SK-N-SH (cell line): ENCODE measurements at regions not wholly inside any gene's neighbourhood (a gene's known extent, or its start where the extent isn't known, plus 50 kb on each side); places are given as distances from the start of the nearest gene placed in this dataset.

Source experiments
- CTCF ChIA-PET: fragments of 300-600, 350-600 bp; formaldehyde crosslinking; extraction: SDS; loops from one replicate; lab custom pipeline; 2021; lab: Yijun Ruan, JAX
- POLR2A ChIA-PET: fragments of 350-600 bp; sonication (Branson Sonifier 250); formaldehyde crosslinking; extraction: SDS; loops from one replicate; lab custom pipeline; 2020; ENCODE audit warnings: antibody characterized with exemption, inconsistent platforms; lab: Yijun Ruan, JAX
- DNase-seq: peaks from one replicate; pipeline ENCODE4 v3.0.0; 2012
- H2AFZ ChIP-seq: fragments of 200-600 bp; sonication (generic); 2 replicates; pipeline ENCODE4 v1.8.1; 2016; ENCODE audit warnings: antibody characterized with exemption, mild to moderate bottlenecking, low read depth
- H3F3A ChIP-seq: fragments of 200-600 bp; sonication (generic); replicated peaks from 2 replicates; pipeline ENCODE3; 2016; ENCODE audit warnings: antibody characterized with exemption, mild to moderate bottlenecking; ENCODE audit not compliant: insufficient read depth
- H3K27ac ChIP-seq, 2 experiments: fragments of 200-500 bp in 1 of 2; fragments of 200-600 bp in 1 of 2; sonication (Bioruptor generic) in 1 of 2; sonication (generic), shearing (Covaris generic) in 1 of 2; 2 replicates each; pipeline versions ENCODE4 v1.5.1 to v1.6.1; 2014 to 2016; ENCODE audit warnings: low read depth in 2 of 2, inconsistent platforms in 1 of 2, low read length in 1 of 2, mild to moderate bottlenecking in 1 of 2, mixed read lengths in 1 of 2
- H3K27me3 ChIP-seq: fragments of 200-600 bp; sonication (generic), shearing (Covaris generic); 2 replicates; pipeline ENCODE4 v1.6.1; 2016; ENCODE audit warnings: mixed run types; ENCODE audit not compliant: insufficient read depth
- H3K36me3 ChIP-seq, 2 experiments: fragments of 200-500 bp in 1 of 2; fragments of 200-600 bp in 1 of 2; sonication (Bioruptor generic) in 1 of 2; sonication (generic) in 1 of 2; replicated peaks in 1 of 2; 2 replicates each; pipeline versions ENCODE3 to v1.5.1; 2014 to 2016; ENCODE audit warnings: low read length in 1 of 2, mild to moderate bottlenecking in 1 of 2; ENCODE audit not compliant: insufficient read depth in 2 of 2, control insufficient read depth in 1 of 2
- H3K4me1 ChIP-seq, 2 experiments: fragments of 200-500 bp in 1 of 2; fragments of 200-600 bp in 1 of 2; sonication (Bioruptor generic) in 1 of 2; sonication (generic), shearing (Covaris generic) in 1 of 2; 2 replicates each; pipeline versions ENCODE4 v1.5.1 to v1.6.1; 2014 to 2016; ENCODE audit warnings: low read depth in 1 of 2, low read length in 1 of 2, mixed run types in 1 of 2; ENCODE audit not compliant: insufficient read depth in 2 of 2, control insufficient read depth in 1 of 2
- H3K4me2 ChIP-seq: fragments of 200-600 bp; sonication (generic), shearing (Covaris generic); 2 replicates; pipeline ENCODE4 v1.6.1; 2017; ENCODE audit warnings: mixed run types
- H3K4me3 ChIP-seq, 2 experiments: fragments of 200-500 bp in 1 of 2; fragments of 200-600 bp in 1 of 2; sonication (Bioruptor generic) in 1 of 2; sonication (generic), shearing (Covaris generic) in 1 of 2; 2 replicates each; pipeline versions ENCODE4 v1.5.1 to v1.8.1; 2014 to 2016; ENCODE audit warnings: low read depth in 2 of 2, inconsistent platforms in 1 of 2, low read length in 1 of 2, mild to moderate bottlenecking in 1 of 2, mixed read lengths in 1 of 2, moderate library complexity in 1 of 2
- H3K79me2 ChIP-seq: fragments of 200-600 bp; sonication (generic); 2 replicates; pipeline ENCODE4 v1.8.1; 2017; ENCODE audit warnings: mild to moderate bottlenecking; ENCODE audit not compliant: insufficient read depth
- H3K9ac ChIP-seq: fragments of 200-600 bp; sonication (generic); 2 replicates; pipeline ENCODE4 v1.6.1; 2017; ENCODE audit warnings: mixed run types
- H3K9me2 ChIP-seq: fragments of 200-600 bp; sonication (generic); 2 replicates; pipeline ENCODE4 v1.6.1; 2017; ENCODE audit warnings: mixed run types
- H3K9me3 ChIP-seq: fragments of 200-600 bp; sonication (generic); 2 replicates; pipeline ENCODE4 v1.6.1; 2017; ENCODE audit warnings: mixed run types, mild to moderate bottlenecking, moderate library complexity
- H4K20me1 ChIP-seq: fragments of 200-600 bp; sonication (generic); 2 replicates; pipeline ENCODE4 v1.6.1; 2017; ENCODE audit warnings: mild to moderate bottlenecking, mixed run types; ENCODE audit not compliant: insufficient read depth
- CHD2 ChIP-seq: fragments of 150-350 bp; IDR thresholded peaks from 2 replicates; pipeline ENCODE4 v1.6.1; 2018; ENCODE audit warnings: low read length; ENCODE audit not compliant: partially characterized antibody
- ELF1 ChIP-seq: IDR thresholded peaks from 2 replicates; pipeline ENCODE4 v1.4.0; 2012
- EP300 ChIP-seq, 2 experiments: IDR thresholded peaks; 2 replicates each; pipeline versions ENCODE4 v1.4.0 to v1.6.1; 2012; ENCODE audit warnings: borderline replicate concordance in 1 of 2, low read depth in 1 of 2, low read length in 1 of 2
- EZH2phosphoT487 ChIP-seq: fragments of 200-600 bp; sonication (generic); IDR thresholded peaks from 2 replicates; pipeline ENCODE4 v1.6.1; 2017; ENCODE audit warnings: low read depth, mixed run types, mild to moderate bottlenecking, antibody characterized with exemption, moderate library complexity, borderline replicate concordance
- GABPA ChIP-seq: IDR thresholded peaks from 2 replicates; pipeline ENCODE4 v1.4.0; 2012; ENCODE audit warnings: low read depth, mild to moderate bottlenecking
- RAD21 ChIP-seq: IDR thresholded peaks from 2 replicates; pipeline ENCODE4 v1.6.1; 2012; ENCODE audit warnings: mild to moderate bottlenecking, low read length
- RCOR1 ChIP-seq: fragments of 150-350 bp; IDR thresholded peaks from 2 replicates; pipeline ENCODE4 v1.6.1; 2017; ENCODE audit warnings: antibody characterized with exemption, low read length
- SMC3 ChIP-seq: IDR thresholded peaks from 2 replicates; pipeline ENCODE4 v1.6.1; 2012; ENCODE audit warnings: low read depth, low read length, improper control_type of control experiment
- TCF12 ChIP-seq: IDR thresholded peaks from 2 replicates; pipeline ENCODE4 v1.4.0; 2012
- YY1 ChIP-seq: IDR thresholded peaks from 2 replicates; pipeline ENCODE4 v1.4.0; 2012; ENCODE audit warnings: low read depth, mild to moderate bottlenecking
- WGBS: methylation state at CpG from one replicate; pipeline ENCODE4 v1.1.6; 2017; ENCODE audit warnings: low lambda C conversion rate; 5-methylcytosine and 5-hydroxymethylcytosine counted together
- TF ChIP-seq, protein P1 (sequence below): fragments of 150-350 bp; IDR thresholded peaks from 2 replicates; pipeline ENCODE4 v1.6.1; 2016; ENCODE audit warnings: mild to moderate bottlenecking, low read depth, low read length
- TF ChIP-seq, protein P2 (sequence below): fragments of 200-600 bp; sonication (generic); IDR thresholded peaks from 2 replicates; pipeline ENCODE4 v1.6.1; 2017; ENCODE audit warnings: antibody characterized with exemption, mild to moderate bottlenecking, moderate library complexity
- TF ChIP-seq, protein P3 (sequence below): IDR thresholded peaks from 2 replicates; pipeline ENCODE4 v1.4.0; 2012; ENCODE audit warnings: low read depth
- TF ChIP-seq, protein P4 (sequence below): IDR thresholded peaks from 2 replicates; pipeline ENCODE4 v1.6.1; 2012; ENCODE audit warnings: mild to moderate bottlenecking, low read depth, low read length, moderate library complexity

DNA sequence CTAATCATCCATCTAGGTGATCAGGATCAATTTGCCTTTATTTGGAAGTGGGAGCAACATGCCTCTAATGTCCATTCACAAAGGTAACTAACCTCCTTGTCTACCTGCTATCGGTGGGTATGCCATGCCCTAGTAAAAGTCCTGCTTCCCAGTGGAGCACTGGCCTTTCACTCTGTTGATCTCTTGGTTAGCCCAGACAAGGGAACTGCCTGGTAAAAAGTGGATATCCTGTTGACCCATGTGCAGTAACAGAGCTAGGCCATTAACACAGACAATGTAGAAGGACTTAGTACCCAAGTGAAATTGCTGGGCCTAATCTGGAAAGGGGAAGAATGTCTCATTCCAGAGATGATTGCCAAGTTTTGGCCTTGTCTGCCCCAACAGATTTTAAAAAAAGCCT lies 171.5 kb upstream of the CSNK1A1L start:
- no CpG with 5 or more reads among the region's 1 CpG for WGBS
- Histone ChIP-seq H3K9me3 (no peaks in the 10 kb centered on the region; the same call in 1 of the 2 replicates), H3K9ac (no peak overlapping the region), H3K4me2 (no peak overlapping the region), H3K27me3 (no peaks in the 10 kb centered on the region), H3K36me3 (no peaks in the 10 kb centered on the region), H2AFZ (no peak overlapping the region), H3K9me2 (no peaks in the 10 kb centered on the region), H3K4me1 (no peaks in the 10 kb centered on the region), H3K27ac (no peak overlapping the region), H3K4me3 (no peak overlapping the region), H4K20me1 (no peaks in the 10 kb centered on the region), H3F3A (no peaks in the 10 kb centered on the region), H3K79me2 (no peaks in the 10 kb centered on the region)
- no peak for DNase-seq
- TF ChIP-seq YY1: no peak
- TF ChIP-seq, protein P1, sequence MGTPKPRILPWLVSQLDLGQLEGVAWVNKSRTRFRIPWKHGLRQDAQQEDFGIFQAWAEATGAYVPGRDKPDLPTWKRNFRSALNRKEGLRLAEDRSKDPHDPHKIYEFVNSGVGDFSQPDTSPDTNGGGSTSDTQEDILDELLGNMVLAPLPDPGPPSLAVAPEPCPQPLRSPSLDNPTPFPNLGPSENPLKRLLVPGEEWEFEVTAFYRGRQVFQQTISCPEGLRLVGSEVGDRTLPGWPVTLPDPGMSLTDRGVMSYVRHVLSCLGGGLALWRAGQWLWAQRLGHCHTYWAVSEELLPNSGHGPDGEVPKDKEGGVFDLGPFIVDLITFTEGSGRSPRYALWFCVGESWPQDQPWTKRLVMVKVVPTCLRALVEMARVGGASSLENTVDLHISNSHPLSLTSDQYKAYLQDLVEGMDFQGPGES: no peak
- TF ChIP-seq GABPA: no peak
- TF ChIP-seq, protein P2, sequence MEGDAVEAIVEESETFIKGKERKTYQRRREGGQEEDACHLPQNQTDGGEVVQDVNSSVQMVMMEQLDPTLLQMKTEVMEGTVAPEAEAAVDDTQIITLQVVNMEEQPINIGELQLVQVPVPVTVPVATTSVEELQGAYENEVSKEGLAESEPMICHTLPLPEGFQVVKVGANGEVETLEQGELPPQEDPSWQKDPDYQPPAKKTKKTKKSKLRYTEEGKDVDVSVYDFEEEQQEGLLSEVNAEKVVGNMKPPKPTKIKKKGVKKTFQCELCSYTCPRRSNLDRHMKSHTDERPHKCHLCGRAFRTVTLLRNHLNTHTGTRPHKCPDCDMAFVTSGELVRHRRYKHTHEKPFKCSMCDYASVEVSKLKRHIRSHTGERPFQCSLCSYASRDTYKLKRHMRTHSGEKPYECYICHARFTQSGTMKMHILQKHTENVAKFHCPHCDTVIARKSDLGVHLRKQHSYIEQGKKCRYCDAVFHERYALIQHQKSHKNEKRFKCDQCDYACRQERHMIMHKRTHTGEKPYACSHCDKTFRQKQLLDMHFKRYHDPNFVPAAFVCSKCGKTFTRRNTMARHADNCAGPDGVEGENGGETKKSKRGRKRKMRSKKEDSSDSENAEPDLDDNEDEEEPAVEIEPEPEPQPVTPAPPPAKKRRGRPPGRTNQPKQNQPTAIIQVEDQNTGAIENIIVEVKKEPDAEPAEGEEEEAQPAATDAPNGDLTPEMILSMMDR: no peak
- TF ChIP-seq EP300 (IDR thresholded peaks at IDR 0.05; ENCODE audit: borderline replicate concordance in 1 of 2, low read depth in 1 of 2, low read length in 1 of 2): no peak
- no peak for TF ChIP-seq CHD2
- TF ChIP-seq, protein P3, sequence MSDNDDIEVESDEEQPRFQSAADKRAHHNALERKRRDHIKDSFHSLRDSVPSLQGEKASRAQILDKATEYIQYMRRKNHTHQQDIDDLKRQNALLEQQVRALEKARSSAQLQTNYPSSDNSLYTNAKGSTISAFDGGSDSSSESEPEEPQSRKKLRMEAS: no peak
- TF ChIP-seq TCF12: no peak
- TF ChIP-seq RAD21: no peak
- no peak for TF ChIP-seq ELF1
- no peak for TF ChIP-seq RCOR1
- TF ChIP-seq EZH2phosphoT487: no peak
- TF ChIP-seq, protein P4, sequence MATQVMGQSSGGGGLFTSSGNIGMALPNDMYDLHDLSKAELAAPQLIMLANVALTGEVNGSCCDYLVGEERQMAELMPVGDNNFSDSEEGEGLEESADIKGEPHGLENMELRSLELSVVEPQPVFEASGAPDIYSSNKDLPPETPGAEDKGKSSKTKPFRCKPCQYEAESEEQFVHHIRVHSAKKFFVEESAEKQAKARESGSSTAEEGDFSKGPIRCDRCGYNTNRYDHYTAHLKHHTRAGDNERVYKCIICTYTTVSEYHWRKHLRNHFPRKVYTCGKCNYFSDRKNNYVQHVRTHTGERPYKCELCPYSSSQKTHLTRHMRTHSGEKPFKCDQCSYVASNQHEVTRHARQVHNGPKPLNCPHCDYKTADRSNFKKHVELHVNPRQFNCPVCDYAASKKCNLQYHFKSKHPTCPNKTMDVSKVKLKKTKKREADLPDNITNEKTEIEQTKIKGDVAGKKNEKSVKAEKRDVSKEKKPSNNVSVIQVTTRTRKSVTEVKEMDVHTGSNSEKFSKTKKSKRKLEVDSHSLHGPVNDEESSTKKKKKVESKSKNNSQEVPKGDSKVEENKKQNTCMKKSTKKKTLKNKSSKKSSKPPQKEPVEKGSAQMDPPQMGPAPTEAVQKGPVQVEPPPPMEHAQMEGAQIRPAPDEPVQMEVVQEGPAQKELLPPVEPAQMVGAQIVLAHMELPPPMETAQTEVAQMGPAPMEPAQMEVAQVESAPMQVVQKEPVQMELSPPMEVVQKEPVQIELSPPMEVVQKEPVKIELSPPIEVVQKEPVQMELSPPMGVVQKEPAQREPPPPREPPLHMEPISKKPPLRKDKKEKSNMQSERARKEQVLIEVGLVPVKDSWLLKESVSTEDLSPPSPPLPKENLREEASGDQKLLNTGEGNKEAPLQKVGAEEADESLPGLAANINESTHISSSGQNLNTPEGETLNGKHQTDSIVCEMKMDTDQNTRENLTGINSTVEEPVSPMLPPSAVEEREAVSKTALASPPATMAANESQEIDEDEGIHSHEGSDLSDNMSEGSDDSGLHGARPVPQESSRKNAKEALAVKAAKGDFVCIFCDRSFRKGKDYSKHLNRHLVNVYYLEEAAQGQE: no peak
- TF ChIP-seq SMC3: no peak
- POLR2A ChIA-PET: no interaction called here
- CTCF ChIA-PET: no interaction called here
